Tibial nerve (tissue), 4 donors: ENCODE measurements at regions not wholly inside any gene's neighbourhood (a gene's known extent, or its start where the extent isn't known, plus 50 kb on each side); places are given as distances from the start of the nearest gene placed in this dataset.
A peak's percentile ranks its signal among the peaks of the same experiment; 100 is the strongest.

Source experiments
- DNase-seq, 2 donors: peaks; one replicate each; pipeline ENCODE4 v3.0.0-alpha.2; 2019; ENCODE audit warnings: low spot score in 2 of 2
- H3K27ac ChIP-seq, 4 donors: fragments of 200-600 bp; sonication (generic) in 3 of 4; one replicate each; pipeline ENCODE4 v1.5.1; 2017 to 2019; ENCODE audit warnings: mild to moderate bottlenecking in 1 of 4
- H3K27me3 ChIP-seq, 2 donors: fragments of 200-600 bp; sonication (generic) in 1 of 2; one replicate each; pipeline versions ENCODE4 v1.5.1 to v1.6.0; 2017 to 2019
- H3K36me3 ChIP-seq, 3 donors: fragments of 200-600 bp; sonication (generic); one replicate each; pipeline ENCODE4 v1.5.1; 2018 to 2019
- H3K4me1 ChIP-seq, 4 donors: fragments of 200-600 bp; sonication (generic) in 3 of 4; one replicate each; pipeline ENCODE4 v1.5.1; 2017 to 2019
- H3K4me3 ChIP-seq, 4 donors: fragments of 200-600 bp; sonication (generic) in 3 of 4; one replicate each; pipeline ENCODE4 v1.5.1; 2017 to 2019; ENCODE audit warnings: mild to moderate bottlenecking in 1 of 4, moderate library complexity in 1 of 4
- H3K9me3 ChIP-seq, 4 donors: fragments of 200-600 bp; sonication (generic) in 3 of 4; one replicate each; pipeline ENCODE4 v1.5.1; 2017 to 2019
- CTCF ChIP-seq, 5 experiments: fragments of 200-600 bp in 3 of 5; fragments of 450-650 bp in 2 of 5; sonication (generic) in 3 of 5; IDR thresholded peaks; one replicate each; pipeline ENCODE4 v1.5.1; 2016 to 2019; ENCODE audit warnings: antibody characterized with exemption in 5 of 5, mild to moderate bottlenecking in 3 of 5, moderate library complexity in 2 of 5
- EP300 ChIP-seq, 2 donors: sonication (generic); formaldehyde crosslinking; IDR thresholded peaks; one replicate each; pipeline ENCODE4 v1.6.1; 2017; ENCODE audit warnings: antibody characterized with exemption in 2 of 2, mild to moderate bottlenecking in 1 of 2
- POLR2A ChIP-seq, 2 donors: fragments of 450-650 bp; IDR thresholded peaks; one replicate each; pipeline ENCODE4 v1.6.1; 2017; ENCODE audit warnings: antibody characterized with exemption in 2 of 2, mild to moderate bottlenecking in 2 of 2, moderate library complexity in 2 of 2
- WGBS, 2 donors: methylation state at CpG; one replicate each; pipeline ENCODE4 v1.1.5; 2018; 5-methylcytosine and 5-hydroxymethylcytosine counted together

GRCh38 chr12:71007020-71007419 lies 86.5 kb upstream of the PTPRR start:
- H3K27ac ChIP-seq: no peak overlapping the region
- WGBS, 2 donors: 88 to 92% methylated on average over 3 of the region's 3 CpGs
- peaks cover 0 to 10% (median 0%) of the 10 kb centered on the region in 4 donors for H3K4me1 ChIP-seq
- TF ChIP-seq CTCF (IDR thresholded peaks at IDR 0.05): no peak
- no peak for TF ChIP-seq EP300 (IDR thresholded peaks at IDR 0.05)
- no peak for TF ChIP-seq POLR2A (IDR thresholded peaks at IDR 0.05)
- H3K36me3 ChIP-seq: no peaks in the 10 kb centered on the region
- H3K4me3 ChIP-seq: no peak overlapping the region
- H3K27me3 ChIP-seq: no peaks in the 10 kb centered on the region
- H3K9me3 ChIP-seq: no peaks in the 10 kb centered on the region
- no peak for DNase-seq

DNA sequence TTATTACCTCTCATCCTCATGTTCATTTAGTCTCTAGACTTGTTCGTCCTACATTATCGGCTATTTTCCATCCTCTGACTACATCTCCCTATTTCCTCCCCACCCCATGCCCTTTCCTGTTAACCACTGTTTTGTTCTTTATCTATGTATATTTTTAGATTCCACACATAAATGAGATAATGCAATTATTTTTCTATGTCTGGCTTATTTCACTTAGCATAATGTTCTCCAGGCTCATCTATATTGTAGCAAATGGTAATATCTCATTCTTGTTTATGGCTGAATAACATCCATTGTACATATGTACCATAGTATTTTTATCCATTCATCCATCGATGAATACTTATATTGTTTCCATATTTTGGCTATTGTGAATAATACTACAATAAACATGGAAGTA lies 84.6 kb upstream of the PTPRR start:
- no peak overlapping the region for H3K27ac ChIP-seq
- WGBS, 2 donors: 85 to 87% methylated on average over 3 of the region's 3 CpGs
- no peak overlapping the region for H3K4me3 ChIP-seq

GRCh38 chr12:71004578-71004977 lies 84.0 kb upstream of the PTPRR start:
- no peaks in the 10 kb centered on the region for H3K27me3 ChIP-seq
- peaks cover 0 to 15% (median 0%) of the 10 kb centered on the region in 4 donors for H3K4me1 ChIP-seq
- no peak overlapping the region for H3K27ac ChIP-seq
- TF ChIP-seq EP300 (IDR thresholded peaks at IDR 0.05) (no peak), CTCF (IDR thresholded peaks at IDR 0.05) (no peak), POLR2A (IDR thresholded peaks at IDR 0.05) (no peak)
- H3K9me3 ChIP-seq: no peaks in the 10 kb centered on the region
- no peaks in the 10 kb centered on the region for H3K36me3 ChIP-seq
- no peak overlapping the region for H3K4me3 ChIP-seq
- DNase-seq: no peak
- WGBS, 2 donors: 91 to 95% methylated on average over 4 of the region's 4 CpGs

More for the DNA sequence above, 84.6 kb upstream of the PTPRR start:
- no peak for DNase-seq
- peaks cover 0 to 13% (median 0%) of the 10 kb centered on the region in 4 donors for H3K4me1 ChIP-seq
- no peaks in the 10 kb centered on the region for H3K27me3 ChIP-seq
- H3K36me3 ChIP-seq: no peaks in the 10 kb centered on the region
- H3K9me3 ChIP-seq: no peaks in the 10 kb centered on the region
- no peak for TF ChIP-seq CTCF (IDR thresholded peaks at IDR 0.05)
- no peak for TF ChIP-seq POLR2A (IDR thresholded peaks at IDR 0.05)

- 86 to 96% methylated on average over 1 of the region's 1 CpG for WGBS, 2 donors
- H3K27me3 ChIP-seq: no peaks in the 10 kb centered on the region
- H3K9me3 ChIP-seq: no peaks in the 10 kb centered on the region
- no peaks in the 10 kb centered on the region for H3K36me3 ChIP-seq
- H3K4me3 ChIP-seq: no peak overlapping the region
- peaks cover 0 to 6% (median 0%) of the 10 kb centered on the region in 4 donors for H3K4me1 ChIP-seq
- no peak for DNase-seq
- TF ChIP-seq POLR2A (IDR thresholded peaks at IDR 0.05) (no peak), CTCF (IDR thresholded peaks at IDR 0.05) (no peak), EP300 (IDR thresholded peaks at IDR 0.05) (no peak)
- H3K27ac ChIP-seq: peak overlapping the region in 2 of 4 donors; percentile 57 to 63
These were observed 80.2 kb upstream of the PTPRR start for GRCh38 chr12:71000748-71001147.

- TF ChIP-seq EP300 (IDR thresholded peaks at IDR 0.05): no peak
- no peak for TF ChIP-seq POLR2A (IDR thresholded peaks at IDR 0.05)
- no peak for TF ChIP-seq CTCF (IDR thresholded peaks at IDR 0.05)
- Histone ChIP-seq H3K9me3 (no peaks in the 10 kb centered on the region), H3K4me3 (no peak overlapping the region), H3K4me1 (peaks cover 0 to 9% (median 0%) of the 10 kb centered on the region in 4 donors), H3K27ac (peak overlapping the region in 2 of 4 donors; percentile 57 to 63), H3K27me3 (no peaks in the 10 kb centered on the region), H3K36me3 (no peaks in the 10 kb centered on the region)
- 67 to 79% methylated on average over 2 of the region's 2 CpGs for WGBS, 2 donors
- no peak for DNase-seq
These were observed 79.7 kb upstream of the PTPRR start for GRCh38 chr12:71000255-71000654.
